Endothelial cell of umbilical vein (primary cell): ENCODE measurements at regions not wholly inside any gene's neighbourhood (a gene's known extent, or its start where the extent isn't known, plus 50 kb on each side); places are given as distances from the start of the nearest gene placed in this dataset.

Experiments used
- BruUV-seq: library from RNA; stranded (reverse); fragments of 400-500 nt; replicated peaks from 2 replicates; lab custom pipeline; 2021; lab: Mats Ljungman, UMichigan
- CTCF ChIA-PET: fragments of 300-600, 350-600 bp; sonication (Branson Sonifier 250); formaldehyde crosslinking; loops from one replicate; lab custom pipeline; 2021; ENCODE audit warnings: antibody characterized with exemption, inconsistent platforms; lab: Charles Lee
- POLR2A ChIA-PET: fragments of 300-600, 350-600 bp; sonication (Branson Sonifier 250); formaldehyde crosslinking; loops from one replicate; lab custom pipeline; 2021; ENCODE audit warnings: antibody characterized with exemption, inconsistent platforms; lab: Charles Lee
- DNase-seq: peaks from one replicate; pipeline ENCODE4 v3.0.0-alpha.2; 2011; ENCODE audit warnings: low read depth, low spot score
- FAIRE-seq: peaks from 2 replicates; lab custom pipeline; 2011; peaks lifted over from hg19 to GRCh38; lab: Jason Lieb, UNC
- H2AFZ ChIP-seq: 2 replicates; pipeline ENCODE4 v1.6.0; 2012; ENCODE audit warnings: low read depth, low read length, control low read depth, inconsistent platforms
- H3K27ac ChIP-seq: 2 replicates; pipeline ENCODE4 v1.5.1; 2011; ENCODE audit warnings: low read depth, mild to moderate bottlenecking, control low read depth, low read length, moderate library complexity; ENCODE audit not compliant: insufficient read depth
- H3K27me3 ChIP-seq, 2 experiments: 2 replicates each; pipeline versions ENCODE4 v1.6.0 to v1.6.1; 2011; ENCODE audit warnings: low read length in 2 of 2, mixed read lengths in 1 of 2; ENCODE audit not compliant: control insufficient read depth in 2 of 2, insufficient read depth in 2 of 2
- H3K36me3 ChIP-seq, 2 experiments: 2 replicates in 1 of 2; 3 replicates in 1 of 2; pipeline ENCODE4 v1.5.1; 2011; ENCODE audit warnings: low read length in 2 of 2, mild to moderate bottlenecking in 1 of 2, moderate library complexity in 1 of 2; ENCODE audit not compliant: control insufficient read depth in 2 of 2, insufficient read depth in 2 of 2; ENCODE audit errors: extremely low read depth in 1 of 2
- H3K4me1 ChIP-seq: 3 replicates; pipeline ENCODE4 v1.5.1; 2011; ENCODE audit warnings: mild to moderate bottlenecking, low read length; ENCODE audit not compliant: control insufficient read depth, insufficient read depth; ENCODE audit errors: extremely low read depth
- H3K4me2 ChIP-seq: 2 replicates; pipeline ENCODE4 v1.6.1; 2011; ENCODE audit warnings: low read length, control low read depth, mixed read lengths; ENCODE audit not compliant: insufficient read depth
- H3K4me3 ChIP-seq, 3 experiments: fragments of 200-600 bp in 1 of 3; sonication (generic), shearing (Covaris generic) in 1 of 3; replicated peaks in 1 of 3; 2 replicates each; pipeline ENCODE4 v1.5.1; 2011 to 2016; ENCODE audit warnings: control low read depth in 3 of 3, low read length in 3 of 3, mild to moderate bottlenecking in 2 of 3, inconsistent platforms in 1 of 3, low read depth in 1 of 3, moderate library complexity in 1 of 3; ENCODE audit not compliant: insufficient read depth in 1 of 3
- H3K79me2 ChIP-seq: 2 replicates; pipeline ENCODE4 v1.6.0; 2012; ENCODE audit warnings: low read length, inconsistent platforms; ENCODE audit not compliant: control insufficient read depth, insufficient read depth
- H3K9ac ChIP-seq: replicated peaks from 2 replicates; pipeline ENCODE3; 2011; ENCODE audit warnings: low read length, control low read depth; ENCODE audit not compliant: insufficient read depth; ENCODE audit errors: extremely low read depth
- H3K9me1 ChIP-seq: replicated peaks from 3 replicates; pipeline ENCODE4 v1.6.0; 2011; ENCODE audit warnings: mild to moderate bottlenecking, low read length; ENCODE audit not compliant: control insufficient read depth, insufficient read depth; ENCODE audit errors: extremely low read depth
- H3K9me3 ChIP-seq: replicated peaks from 2 replicates; pipeline ENCODE4 v1.5.1; 2012; ENCODE audit warnings: low read length, inconsistent platforms; ENCODE audit not compliant: control insufficient read depth, insufficient read depth
- H4K20me1 ChIP-seq: replicated peaks from 2 replicates; pipeline ENCODE3; 2011; ENCODE audit warnings: mild to moderate bottlenecking, low read length; ENCODE audit not compliant: control insufficient read depth, insufficient read depth; ENCODE audit errors: extremely low read depth
- GATA2 ChIP-seq: IDR thresholded peaks from 2 replicates; pipeline ENCODE4 v1.7.0; 2011; ENCODE audit warnings: low read depth, mild to moderate bottlenecking, moderate library complexity, mixed read lengths, low read length; ENCODE audit not compliant: insufficient read length, insufficient read depth
- JUN ChIP-seq: IDR thresholded peaks from 2 replicates; pipeline ENCODE4 v1.6.1; 2011; ENCODE audit warnings: borderline replicate concordance, low read depth; ENCODE audit not compliant: insufficient read length, insufficient read depth
- POLR2A ChIP-seq: IDR thresholded peaks from 2 replicates; pipeline ENCODE4 v1.6.1; 2012; ENCODE audit warnings: low read depth, mild to moderate bottlenecking, control low read depth, low read length
- POLR2AphosphoS5 ChIP-seq: IDR thresholded peaks from 2 replicates; pipeline ENCODE4 v1.6.1; 2012; ENCODE audit warnings: low read depth, mild to moderate bottlenecking, control low read depth, low read length, moderate library complexity; ENCODE audit not compliant: insufficient read depth
- dilution Hi-C: fragments of 300-500 bp; cut with MboI; formaldehyde crosslinking; loops from one replicate; pipeline ENCODE4 v1.15.0; 2019; ENCODE audit warnings: low sequenced_read_pairs; ENCODE audit not compliant: extremely low pct_ligation_motif_present
- intact Hi-C: fragments of 100-400 bp; cut with micrococcal nuclease; formaldehyde crosslinking; loops from one replicate; pipeline ENCODE4 v1.10.0; 2022
- TF ChIP-seq, protein P1 (sequence below), 2 donors: IDR thresholded peaks; 1 replicate in 1 of 2; 2 replicates in 1 of 2; pipeline ENCODE4 v1.5.1; 2011; ENCODE audit warnings: low read length in 2 of 2, mild to moderate bottlenecking in 2 of 2, moderate library complexity in 2 of 2, control low read depth in 1 of 2, inconsistent platforms in 1 of 2, low read depth in 1 of 2; ENCODE audit not compliant: insufficient read depth in 1 of 2; ENCODE audit errors: extremely low read depth in 1 of 2

DNA sequence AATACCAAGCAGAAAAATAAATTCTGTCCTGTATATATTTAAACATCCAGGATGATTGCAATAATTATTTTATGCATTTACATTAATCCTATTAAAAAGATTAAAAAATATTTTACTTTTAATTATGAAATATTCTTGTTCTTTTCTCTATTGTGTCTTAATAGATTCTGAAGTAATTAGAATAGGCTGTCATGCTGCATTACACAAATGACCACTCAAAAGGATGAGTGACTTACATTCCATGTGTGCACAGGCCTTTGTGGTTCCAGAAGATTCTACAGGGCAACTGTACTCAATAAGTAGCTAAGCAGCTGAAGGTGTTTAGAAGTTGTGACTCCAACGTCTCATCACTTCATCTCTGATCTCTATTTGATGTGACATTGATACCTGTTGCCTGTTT lies 745.9 kb upstream of the CCDC179 start:
- no peaks in the 10 kb centered on the region for H3K79me2 ChIP-seq
- intact Hi-C loops, result no loop called here
- no peaks in the 10 kb centered on the region for H3K36me3 ChIP-seq
- no peak overlapping the region for H3K27ac ChIP-seq
- ChIA-PET CTCF (interaction anchor here (1.4 kb wide), 1 partner anchor 174 kb away, joined by 3 read pairs; no protein-coding TSS in a partner anchor), POLR2A (no interaction called here)
- no peaks in the 10 kb centered on the region for H4K20me1 ChIP-seq
- TF ChIP-seq POLR2A (no peak), GATA2 (no peak), POLR2AphosphoS5 (no peak)
- H3K9me3 ChIP-seq, result no peaks in the 10 kb centered on the region
- H3K4me3 ChIP-seq, result no peak overlapping the region
- dilution Hi-C loops, result no loop called here
- no peaks in the 10 kb centered on the region for H3K9me1 ChIP-seq
- H3K4me1 ChIP-seq, result no peaks in the 10 kb centered on the region
- DNase-seq (no peak), FAIRE-seq (no peak)
- no TSS peak for BruUV-seq
- H3K4me2 ChIP-seq, result no peak overlapping the region
- H3K27me3 ChIP-seq, result no peaks in the 10 kb centered on the region
- no peak overlapping the region for H2AFZ ChIP-seq
- H3K9ac ChIP-seq, result no peak overlapping the region

DNA sequence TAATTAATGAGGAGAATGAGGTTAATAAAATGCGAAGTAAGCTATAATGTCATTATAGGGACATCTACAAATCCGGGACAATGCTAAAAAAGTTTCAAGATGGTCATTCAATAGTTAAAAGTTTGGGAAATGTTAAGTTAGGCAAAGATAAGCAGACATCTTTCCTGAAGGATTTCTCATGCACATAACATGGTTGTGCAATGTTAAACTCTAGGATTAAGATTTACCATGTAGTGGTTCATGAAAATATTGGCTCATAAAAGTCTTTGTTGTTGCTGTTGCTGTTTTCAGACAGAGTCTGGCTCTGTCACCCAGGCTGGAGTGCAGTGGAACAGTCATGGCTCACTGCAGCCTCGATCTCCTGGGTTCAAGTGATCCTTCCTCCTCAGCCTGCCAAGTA lies 751.5 kb upstream of the CCDC179 start:
- Histone ChIP-seq H3K9ac (no peak overlapping the region), H3K4me2 (no peak overlapping the region), H3K27ac (no peak overlapping the region), H3K9me3 (no peaks in the 10 kb centered on the region), H3K27me3 (no peaks in the 10 kb centered on the region), H3K9me1 (no peaks in the 10 kb centered on the region), H3K36me3 (no peaks in the 10 kb centered on the region), H3K4me3 (no peak overlapping the region), H3K79me2 (no peaks in the 10 kb centered on the region), H2AFZ (no peak overlapping the region), H3K4me1 (no peaks in the 10 kb centered on the region), H4K20me1 (no peaks in the 10 kb centered on the region)
- ChIA-PET POLR2A (no interaction called here), CTCF (no interaction called here)
- TF ChIP-seq, protein P1, sequence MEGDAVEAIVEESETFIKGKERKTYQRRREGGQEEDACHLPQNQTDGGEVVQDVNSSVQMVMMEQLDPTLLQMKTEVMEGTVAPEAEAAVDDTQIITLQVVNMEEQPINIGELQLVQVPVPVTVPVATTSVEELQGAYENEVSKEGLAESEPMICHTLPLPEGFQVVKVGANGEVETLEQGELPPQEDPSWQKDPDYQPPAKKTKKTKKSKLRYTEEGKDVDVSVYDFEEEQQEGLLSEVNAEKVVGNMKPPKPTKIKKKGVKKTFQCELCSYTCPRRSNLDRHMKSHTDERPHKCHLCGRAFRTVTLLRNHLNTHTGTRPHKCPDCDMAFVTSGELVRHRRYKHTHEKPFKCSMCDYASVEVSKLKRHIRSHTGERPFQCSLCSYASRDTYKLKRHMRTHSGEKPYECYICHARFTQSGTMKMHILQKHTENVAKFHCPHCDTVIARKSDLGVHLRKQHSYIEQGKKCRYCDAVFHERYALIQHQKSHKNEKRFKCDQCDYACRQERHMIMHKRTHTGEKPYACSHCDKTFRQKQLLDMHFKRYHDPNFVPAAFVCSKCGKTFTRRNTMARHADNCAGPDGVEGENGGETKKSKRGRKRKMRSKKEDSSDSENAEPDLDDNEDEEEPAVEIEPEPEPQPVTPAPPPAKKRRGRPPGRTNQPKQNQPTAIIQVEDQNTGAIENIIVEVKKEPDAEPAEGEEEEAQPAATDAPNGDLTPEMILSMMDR (IDR thresholded peaks at IDR 0.05; ENCODE audit: extremely low read depth in 1 of 2, insufficient read depth in 1 of 2, low read depth in 1 of 2, low read length in 2 of 2), result no peak
- TF ChIP-seq JUN, result no peak
- no peak for FAIRE-seq
- intact Hi-C loops (no loop called here), dilution Hi-C loops (no loop called here)
- no TSS peak for BruUV-seq
- DNase-seq, result no peak
